ENCODE measurements at regions not wholly inside any gene's neighbourhood (a gene's known extent, or its start where the extent isn't known, plus 50 kb on each side); places are given as distances from the start of the nearest gene placed in this dataset.

GRCh38 chr10:81008726-81009125 is 471.0 kb downstream of the SH2D4B start:
- H3K4me3 ChIP-seq (ENCODE audit: low read depth, low read length) = no peak overlapping the region
- POLR2A ChIA-PET = no interaction called here
- peaks cover 4% of the 10 kb centered on the region for H3K9me3 ChIP-seq (ENCODE audit: control insufficient read depth, insufficient read depth, low read length)
- no peaks in the 10 kb centered on the region for H3K27me3 ChIP-seq (ENCODE audit: control insufficient read depth, insufficient read depth, low read length)
- no peak for TF ChIP-seq CTCF (IDR thresholded peaks at IDR 0.05; ENCODE audit: low read depth, low read length)
- no peak for DNase-seq (ENCODE audit: low read depth, low spot score)
- CTCF ChIA-PET = no interaction called here
- H3K27ac ChIP-seq (ENCODE audit: low read depth, low read length) = no peak overlapping the region

- DNase-seq (ENCODE audit: low read depth, low spot score) = no peak
- POLR2A ChIA-PET = no interaction called here
- CTCF ChIA-PET = no interaction called here
- Histone ChIP-seq H3K27me3 (ENCODE audit: control insufficient read depth, insufficient read depth, low read length) (no peaks in the 10 kb centered on the region), H3K4me3 (ENCODE audit: low read depth, low read length) (no peak overlapping the region), H3K9me3 (ENCODE audit: control insufficient read depth, insufficient read depth, low read length) (peaks cover 4% of the 10 kb centered on the region), H3K27ac (ENCODE audit: low read depth, low read length) (no peak overlapping the region)
- TF ChIP-seq CTCF (IDR thresholded peaks at IDR 0.05; ENCODE audit: low read depth, low read length) = no peak
Measured at GRCh38 chr10:81009296-81009695, 471.6 kb downstream of the SH2D4B start.

- no peak for DNase-seq (ENCODE audit: low read depth, low spot score)
- no peaks in the 10 kb centered on the region for H3K27me3 ChIP-seq (ENCODE audit: control insufficient read depth, insufficient read depth, low read length)
- ChIA-PET CTCF (no interaction called here), POLR2A (no interaction called here)
- no peaks in the 10 kb centered on the region for H3K9me3 ChIP-seq (ENCODE audit: control insufficient read depth, insufficient read depth, low read length)
- H3K4me3 ChIP-seq (ENCODE audit: low read depth, low read length) = no peak overlapping the region
- no peak for TF ChIP-seq CTCF (IDR thresholded peaks at IDR 0.05; ENCODE audit: low read depth, low read length)
- H3K27ac ChIP-seq (ENCODE audit: low read depth, low read length) = no peak overlapping the region
Measured at GRCh38 chr10:81013771-81014170, 476.1 kb downstream of the SH2D4B start.

GRCh38 chr10:81019029-81019890 is 481.6 kb downstream of the SH2D4B start:
- peaks cover 17% of the 10 kb centered on the region for H3K9me3 ChIP-seq (ENCODE audit: control insufficient read depth, insufficient read depth, low read length)
- CTCF ChIA-PET = interaction anchor here (1.0 to 1.2 kb wide), 2 partner anchors 16 to 357 kb away, joined by 4 to 5 read pairs; no protein-coding TSS in a partner anchor
- H3K27ac ChIP-seq (ENCODE audit: low read depth, low read length) = no peak overlapping the region
- POLR2A ChIA-PET = no interaction called here
- no peak overlapping the region for H3K4me3 ChIP-seq (ENCODE audit: low read depth, low read length)
- peak; percentile 48 for TF ChIP-seq CTCF (IDR thresholded peaks at IDR 0.05; ENCODE audit: low read depth, low read length)
- H3K27me3 ChIP-seq (ENCODE audit: control insufficient read depth, insufficient read depth, low read length) = no peaks in the 10 kb centered on the region
- no peak for DNase-seq (ENCODE audit: low read depth, low spot score)

GRCh38 chr10:81021428-81022129 is 483.9 kb downstream of the SH2D4B start:
- DNase-seq (ENCODE audit: low read depth, low spot score) = no peak
- Histone ChIP-seq H3K9me3 (ENCODE audit: control insufficient read depth, insufficient read depth, low read length) (peaks cover 17% of the 10 kb centered on the region), H3K27me3 (ENCODE audit: control insufficient read depth, insufficient read depth, low read length) (no peaks in the 10 kb centered on the region), H3K27ac (ENCODE audit: low read depth, low read length) (no peak overlapping the region), H3K4me3 (ENCODE audit: low read depth, low read length) (no peak overlapping the region)
- POLR2A ChIA-PET = no interaction called here
- CTCF ChIA-PET = no interaction called here
- TF ChIP-seq CTCF (IDR thresholded peaks at IDR 0.05; ENCODE audit: low read depth, low read length) = no peak
